NCI-H2081 (cell line): ENCODE measurements at regions not wholly inside any gene's neighbourhood (a gene's known extent, or its start where the extent isn't known, plus 50 kb on each side); places are given as distances from the start of the nearest gene placed in this dataset.
"Not testable (repeated sequence)": the region's sequence is repeated elsewhere in the genome, so short reads cannot be mapped to it uniquely, and the experiment has no call there.

ENCODE experiments used
- DNase-seq, 2 experiments: peaks; one replicate each; lab custom pipeline; 2025; lab: John Stamatoyannopoulos, UW

DNA sequence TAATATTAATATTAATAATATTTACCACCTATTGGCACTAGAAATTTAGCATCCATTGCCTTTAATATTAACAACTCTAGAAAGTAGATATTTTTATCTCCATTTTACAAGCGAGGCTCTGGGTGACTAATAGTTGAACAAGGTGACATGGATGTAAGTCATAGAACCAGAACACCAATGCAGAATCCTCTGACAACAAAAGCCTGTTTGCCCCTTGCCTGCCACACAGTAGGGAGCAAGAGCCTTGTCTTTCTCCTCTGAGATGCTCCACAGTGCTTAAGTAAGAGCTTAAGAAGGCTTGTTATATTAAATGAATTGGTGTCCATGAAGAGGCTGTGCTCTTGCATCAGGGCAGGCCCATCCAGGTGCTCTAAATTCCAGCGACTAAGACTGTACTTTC, 51.2 kb upstream of the LBX1 start:
- no peak for DNase-seq

- DNase-seq: not testable (repeated sequence)
Measured at GRCh38 chr10:101280921-101281320, 51.7 kb upstream of the LBX1 start.

GRCh38 chr10:101282947-101283346, 53.7 kb upstream of the LBX1 start:
- DNase-seq: no peak

DNA sequence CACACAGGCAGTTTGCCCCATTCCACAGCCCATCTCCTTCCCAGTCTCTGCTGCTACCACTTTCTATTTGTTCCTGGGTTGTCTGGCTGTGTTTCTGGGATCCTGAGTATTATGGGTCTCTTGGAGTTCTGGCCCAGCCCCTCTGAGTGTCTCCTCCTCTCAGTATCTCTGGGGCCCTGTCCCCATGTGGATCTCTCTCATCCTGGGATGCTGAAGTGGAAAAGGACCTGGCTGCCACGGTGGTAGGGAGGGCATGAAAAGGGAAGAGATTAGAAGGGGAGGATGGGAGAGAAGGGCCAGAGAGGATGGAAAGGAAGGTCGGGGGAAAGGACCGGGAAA, 54.5 kb upstream of the LBX1 start:
- no peak for DNase-seq

DNA sequence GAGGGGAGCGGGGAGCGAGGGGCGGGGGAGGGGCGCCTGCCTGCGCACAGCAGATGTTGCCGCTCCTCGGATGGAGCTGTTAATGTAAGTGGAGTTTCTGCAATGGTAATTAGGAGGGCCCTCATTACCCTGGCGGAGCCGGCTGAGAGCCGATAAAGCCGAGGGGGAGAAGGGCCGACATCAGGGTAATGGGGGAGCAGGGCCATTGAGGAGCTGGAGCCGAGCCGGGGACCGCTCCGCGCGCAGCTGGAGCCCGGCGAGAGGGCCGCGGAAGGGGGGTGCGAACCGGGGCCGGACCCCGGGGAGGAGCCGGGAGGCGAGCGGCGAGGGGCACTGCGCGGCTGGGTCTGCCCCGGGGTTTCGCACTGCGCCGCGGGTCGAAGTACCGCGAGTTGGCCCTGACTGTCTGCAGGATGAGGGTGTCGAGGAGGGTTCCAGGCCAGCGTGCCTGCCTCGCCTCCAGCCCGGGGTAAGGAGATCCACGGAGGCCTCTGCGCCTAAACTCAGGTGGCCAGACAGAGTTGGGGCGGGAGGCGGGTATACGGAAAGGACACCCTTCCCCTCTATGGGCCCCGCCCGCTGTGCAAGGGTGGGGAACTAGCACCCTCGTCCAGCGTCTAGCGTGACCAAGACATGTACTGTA, 55.0 kb upstream of the LBX1 start:
- DNase-seq: no peak

DNA sequence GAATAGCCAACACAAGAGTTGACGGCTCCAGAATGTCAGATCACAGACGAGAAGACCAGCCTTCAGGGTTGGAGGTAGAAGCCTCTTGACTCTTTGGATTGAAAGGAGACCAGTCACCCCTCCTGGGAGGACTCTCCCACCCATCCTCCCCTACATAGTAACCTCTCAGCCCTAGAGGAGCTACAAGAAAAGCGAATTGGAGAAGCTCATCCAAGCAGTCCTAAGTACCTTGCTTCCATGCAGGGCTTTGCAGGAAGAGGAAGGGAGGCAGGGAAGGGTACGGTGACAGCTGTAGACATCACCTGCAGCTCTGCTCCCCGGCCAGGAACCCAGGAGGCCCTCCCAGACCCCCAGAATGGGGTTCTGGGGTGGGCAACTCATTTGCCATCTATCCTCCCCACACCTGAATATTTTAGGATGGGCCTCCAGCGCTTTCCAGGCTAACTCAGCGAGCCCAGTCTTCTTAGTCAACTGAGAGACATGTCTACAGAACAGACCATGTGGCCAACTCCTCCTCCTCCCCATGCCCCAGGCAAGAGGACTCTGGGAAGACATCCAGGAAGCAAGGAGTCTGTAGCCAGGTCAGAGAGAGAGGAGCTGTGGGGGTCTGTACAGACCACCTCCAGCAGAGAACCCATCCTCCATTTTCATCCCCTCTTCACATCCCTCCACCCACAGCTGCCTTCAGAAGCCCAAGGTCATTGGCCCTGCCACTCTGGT, 55.6 kb upstream of the LBX1 start:
- DNase-seq: no peak

GRCh38 chr10:101285519-101286070, 56.3 kb upstream of the LBX1 start:
- DNase-seq: peak; percentile 56 to 81

- DNase-seq: no peak
Measured at GRCh38 chr10:101286248-101287046, 57.2 kb upstream of the LBX1 start.

- no peak for DNase-seq
Measured at GRCh38 chr10:101287183-101287996, 58.1 kb upstream of the LBX1 start.

DNA sequence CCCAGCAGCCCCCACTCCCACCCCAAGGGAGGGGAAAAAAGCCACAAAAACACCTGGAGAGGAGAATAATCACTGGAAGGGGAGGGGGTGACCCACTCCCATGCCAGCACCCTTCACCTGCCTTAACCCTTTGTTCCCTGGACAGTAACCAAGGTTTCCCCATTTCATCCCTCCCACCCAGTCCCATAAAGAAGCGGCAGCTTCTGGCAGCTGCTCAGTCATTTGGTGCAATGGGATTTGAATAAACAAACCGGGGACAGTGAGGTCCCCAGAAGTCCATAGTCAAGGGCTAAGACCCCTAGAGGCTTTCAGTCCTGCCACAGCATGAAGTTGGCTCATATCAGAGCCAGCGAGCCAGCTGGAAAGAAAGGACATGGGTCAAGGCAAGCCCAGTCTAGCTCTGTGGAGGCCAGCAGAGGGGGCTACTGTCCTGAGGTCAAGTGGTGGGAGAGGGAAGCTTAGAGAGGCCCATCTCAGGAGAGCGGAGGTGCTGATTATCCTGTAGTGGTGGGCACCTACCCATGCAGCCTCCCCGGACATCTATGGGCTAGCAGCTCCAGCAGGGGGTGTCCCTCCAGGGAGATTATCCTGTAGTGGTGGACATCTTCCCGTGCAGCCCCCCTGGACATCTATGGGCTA, 58.9 kb upstream of the LBX1 start:
- peak in 1 of 2 experiments; percentile 55 for DNase-seq

DNA sequence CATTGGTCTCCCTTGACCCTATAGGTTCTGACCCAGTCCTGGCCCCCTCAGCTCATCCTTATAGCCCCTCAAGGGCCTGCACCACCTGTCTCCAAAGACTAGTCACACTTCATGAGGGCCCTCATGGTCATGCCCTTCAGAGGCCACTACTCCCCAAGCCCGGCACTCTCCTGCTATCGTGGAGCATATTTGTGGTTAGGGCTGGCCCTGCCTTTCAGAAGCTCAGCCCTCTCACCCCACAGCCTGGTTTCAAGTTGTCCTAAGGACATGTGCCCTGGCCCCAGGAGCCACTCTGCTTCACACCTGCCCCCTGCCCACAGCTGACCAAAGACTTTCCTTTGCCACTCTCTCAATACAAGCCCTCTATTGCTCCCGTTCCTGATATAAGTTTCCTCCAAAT, 60.3 kb upstream of the LBX1 start:
- no peak for DNase-seq

DNA sequence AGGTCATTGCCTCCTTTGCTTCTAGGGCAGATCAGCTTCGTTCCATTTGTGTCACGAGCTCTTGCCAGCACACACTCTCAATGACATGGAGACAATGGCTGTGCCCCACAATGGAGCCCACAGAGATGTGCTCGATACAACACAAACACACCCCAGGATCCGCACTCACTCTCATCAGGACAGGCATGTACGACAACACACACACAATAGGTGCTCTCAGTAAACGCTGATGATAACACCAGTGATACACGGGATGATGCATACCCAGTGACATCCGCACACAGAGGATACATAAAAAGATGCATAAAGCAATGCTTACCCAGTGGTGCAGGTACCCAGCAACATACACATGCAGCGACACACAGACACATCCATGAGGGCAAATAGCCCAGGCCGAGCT, 61.2 kb upstream of the LBX1 start:
- DNase-seq: no peak

- no peak for DNase-seq
Measured at GRCh38 chr10:101290881-101291280, 61.6 kb upstream of the LBX1 start.

DNA sequence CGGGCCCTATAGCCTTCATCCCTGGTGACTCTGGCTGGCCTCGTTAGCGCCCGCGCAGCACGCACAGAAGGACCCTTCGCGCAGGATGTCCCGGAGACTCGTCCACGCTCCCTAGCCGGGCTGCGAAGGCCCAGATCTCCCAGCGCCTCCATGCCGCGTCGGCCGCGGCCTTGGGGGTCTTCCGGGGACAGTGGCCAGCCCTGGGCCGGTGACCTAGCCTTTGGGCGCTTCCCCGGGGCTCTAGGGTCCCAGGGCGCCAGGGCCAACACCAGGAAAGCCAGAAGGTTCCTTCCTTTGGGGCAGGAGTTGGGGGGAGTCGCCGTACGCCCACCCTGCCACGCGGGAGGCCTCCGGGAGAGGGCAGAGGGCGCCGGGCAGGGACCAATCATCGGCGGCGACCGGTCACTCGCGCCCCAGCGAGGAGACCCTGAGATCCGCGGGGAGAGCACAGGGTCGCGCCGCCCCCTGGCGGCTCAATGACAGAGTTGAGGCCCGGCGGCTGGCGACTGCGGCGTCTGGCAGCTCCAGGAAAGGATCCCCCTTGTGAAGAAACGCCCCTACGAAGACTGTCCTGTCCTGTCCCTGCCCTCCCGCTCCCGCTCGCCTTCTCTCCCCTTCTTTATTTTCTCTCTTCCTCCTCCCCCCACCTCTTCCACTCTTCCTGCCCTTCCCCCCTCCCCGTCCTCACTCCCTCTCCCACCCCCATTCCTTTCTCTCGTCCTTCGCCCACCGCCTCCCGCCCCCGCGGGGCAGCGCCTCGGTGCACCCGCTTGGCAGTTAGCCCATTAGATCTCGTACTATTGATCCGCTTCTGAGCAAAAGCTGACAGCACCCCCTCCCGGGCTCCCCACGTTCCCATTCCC, 62.3 kb upstream of the LBX1 start:
- peak; percentile 35 to 52 for DNase-seq

DNA sequence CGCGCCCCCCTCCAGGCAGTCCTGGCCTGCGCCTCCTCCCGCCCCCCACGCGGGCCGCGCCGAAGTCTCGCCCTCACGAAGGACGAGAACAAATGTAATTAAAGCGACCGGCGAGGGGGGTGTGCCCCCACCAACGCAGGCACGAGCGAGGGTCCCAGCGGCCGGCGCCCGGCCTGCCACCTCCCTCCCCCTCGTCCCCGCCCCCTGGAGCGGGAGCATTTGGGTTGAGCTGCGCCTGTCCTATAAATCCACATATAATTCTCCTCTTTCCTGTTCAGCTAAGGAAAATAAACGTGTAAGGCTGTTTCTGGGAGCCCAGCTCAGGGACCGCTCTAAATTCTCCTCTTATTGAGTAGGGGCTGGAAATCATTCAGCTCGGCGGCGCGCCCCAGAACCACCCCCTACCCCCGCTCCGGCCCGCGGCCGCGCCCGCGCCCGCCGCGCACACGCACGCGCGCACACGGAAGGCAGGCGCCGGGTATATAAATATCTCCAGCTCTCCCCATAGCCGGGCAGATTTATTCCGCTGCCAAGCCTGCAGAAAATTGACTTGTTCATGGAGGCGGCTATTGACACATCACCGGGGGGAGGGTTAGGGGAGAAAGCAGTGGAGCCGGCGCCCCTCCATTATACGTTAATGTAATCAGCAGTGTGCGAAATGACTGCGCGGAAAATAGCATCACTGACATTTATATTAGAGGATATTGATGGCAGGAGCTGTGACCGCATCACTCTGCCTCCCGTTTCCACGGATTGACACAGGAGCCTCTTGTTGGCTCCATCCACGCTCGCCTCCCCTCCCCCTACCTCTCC, 61.6 kb upstream of the BTRC start:
- peak; percentile 52 to 67 for DNase-seq

GRCh38 chr10:101293007-101293723, 60.8 kb upstream of the BTRC start:
- peak in 1 of 2 experiments; percentile 22 for DNase-seq

- no peak for DNase-seq
Measured at GRCh38 chr10:101294109-101294508, 59.9 kb upstream of the BTRC start.

- DNase-seq: no peak
Measured at GRCh38 chr10:101295261-101295660, 58.7 kb upstream of the BTRC start.
